Upper lobe of left lung (tissue), 6 donors: ENCODE measurements at regions not wholly inside any gene's neighbourhood (a gene's known extent, or its start where the extent isn't known, plus 50 kb on each side); places are given as distances from the start of the nearest gene placed in this dataset.
"Not testable (repeated sequence)": the region's sequence is repeated elsewhere in the genome, so short reads cannot be mapped to it uniquely, and the experiment has no call there.

Experiments used
- ATAC-seq, 2 donors: fragments of 200-7000 bp; cut with Tn5 transposase; one replicate each; pipeline ENCODE4 v1.9.1; 2022; ENCODE audit warnings: mild to moderate bottlenecking in 2 of 2, moderate library complexity in 2 of 2; ENCODE audit not compliant: low FRiP score in 2 of 2
- DNase-seq, 2 donors: peaks; one replicate each; pipeline ENCODE4 v3.0.0-alpha.2; 2019 to 2020
- H3K27ac ChIP-seq, 4 donors: fragments of 200-600 bp; sonication (generic); one replicate each; pipeline ENCODE4 v1.5.1; 2016 to 2019
- H3K27me3 ChIP-seq, 4 donors: fragments of 200-600 bp; sonication (generic); one replicate each; pipeline ENCODE4 v1.5.1; 2017 to 2019
- H3K36me3 ChIP-seq, 4 donors: fragments of 200-600 bp; sonication (generic); one replicate each; pipeline ENCODE4 v1.5.1; 2016 to 2019
- H3K4me1 ChIP-seq, 4 donors: fragments of 200-600 bp; sonication (generic); one replicate each; pipeline ENCODE4 v1.5.1; 2018 to 2019
- H3K4me3 ChIP-seq, 4 donors: fragments of 200-600 bp; sonication (generic); one replicate each; pipeline ENCODE4 v1.5.1; 2017 to 2019; ENCODE audit warnings: mild to moderate bottlenecking in 2 of 4, moderate library complexity in 1 of 4
- H3K9me3 ChIP-seq, 4 donors: fragments of 200-600 bp; sonication (generic); one replicate each; pipeline ENCODE4 v1.5.1; 2018 to 2019
- WGBS, 2 donors: methylation state at CpG; one replicate each; pipeline ENCODE4 v1.1.5; 2017 to 2018; 5-methylcytosine and 5-hydroxymethylcytosine counted together
- small RNA-seq, 4 donors: library from RNA; depleted of rRNA; stranded (forward); fragments of <200 nt; gene quantifications; one replicate each; pipeline ENCODE3, GENCODE V24; 2016
- donor health status: DM: no; HTN: no; CAD: no; lungs with moderate emphysema.
- donor health status: DM: no; HTN: yes; CAD: no; lungs with severe emphysema.

GRCh38 chr15:23225756-23226729 is 89.4 kb upstream of the GOLGA6L1 start:
- H3K27me3 ChIP-seq, DNase-seq, H3K9me3 ChIP-seq, H3K36me3 ChIP-seq, H3K4me1 ChIP-seq, H3K27ac ChIP-seq, ATAC-seq: not testable (repeated sequence)
- peak overlapping the region in 1 of 4 donors; percentile 21 for H3K4me3 ChIP-seq
- WGBS, 2 donors, result 29% methylated on average over 1 of the region's 82 CpGs; no CpG with 5 or more reads in 1 of the 2 donors

GRCh38 chr15:23209452-23209851 is 72.8 kb upstream of the GOLGA6L1 start:
- not testable (repeated sequence) for H3K4me3 ChIP-seq, H3K27me3 ChIP-seq, H3K4me1 ChIP-seq, H3K36me3 ChIP-seq, ATAC-seq, DNase-seq, H3K27ac ChIP-seq, H3K9me3 ChIP-seq
- 72 to 80% methylated on average over 4 of the region's 4 CpGs for WGBS, 2 donors

- not testable (repeated sequence) for H3K27ac ChIP-seq, H3K4me3 ChIP-seq, DNase-seq, H3K4me1 ChIP-seq, H3K9me3 ChIP-seq, H3K27me3 ChIP-seq, H3K36me3 ChIP-seq
- ATAC-seq, result peak in 1 of 2 donors; percentile 61
- WGBS, 2 donors, result 40% methylated on average over 2 of the region's 6 CpGs; no CpG with 5 or more reads in 1 of the 2 donors
Observed at GRCh38 chr15:23199811-23200465, 63.3 kb upstream of the GOLGA6L1 start.

- H3K27ac ChIP-seq, H3K4me3 ChIP-seq, H3K9me3 ChIP-seq, H3K36me3 ChIP-seq, H3K27me3 ChIP-seq, H3K4me1 ChIP-seq, ATAC-seq, DNase-seq: not testable (repeated sequence)
- WGBS, 2 donors, result 62 to 78% methylated on average over 4 of the region's 4 CpGs
Observed at GRCh38 chr15:23198375-23198774, 61.8 kb upstream of the GOLGA6L1 start.

- 80 to 91% methylated on average over 1 of the region's 1 CpG for WGBS, 2 donors
- not testable (repeated sequence) for H3K27me3 ChIP-seq, H3K27ac ChIP-seq, H3K9me3 ChIP-seq, ATAC-seq, DNase-seq, H3K4me1 ChIP-seq, H3K4me3 ChIP-seq, H3K36me3 ChIP-seq
Observed at GRCh38 chr15:23192313-23192712, 55.7 kb upstream of the GOLGA6L1 start.

Small RNA genes in the stretch of these regions (small RNA-seq; reads per million reads assigned to genes)
- gene AC116165.2, result 0 reads per million in 4 donors
- 0 reads per million in 4 donors for gene MIR4509-1
